Mesothelial cell of epicardium (in vitro differentiated cells): ENCODE measurements at regions not wholly inside any gene's neighbourhood (a gene's known extent, or its start where the extent isn't known, plus 50 kb on each side); places are given as distances from the start of the nearest gene placed in this dataset.

Source experiments
- DNase-seq, 2 experiments: peaks; one replicate each; pipeline ENCODE4 v3.0.0; 2021; ENCODE audit warnings: low spot score in 2 of 2; ENCODE audit not compliant: unreplicated experiment in 2 of 2
- H3K27ac Mint-ChIP-seq: 2 replicates; pipeline ENCODE4 v1.8.0; 2021; ENCODE audit warnings: mixed read lengths
- H3K27me3 Mint-ChIP-seq: 2 replicates; pipeline ENCODE4 v1.8.0; 2021; ENCODE audit warnings: low read depth, mixed read lengths
- H3K36me3 Mint-ChIP-seq: 2 replicates; pipeline ENCODE4 v1.8.0; 2021; ENCODE audit warnings: mixed read lengths
- H3K4me1 Mint-ChIP-seq: 2 replicates; pipeline ENCODE4 v1.8.0; 2021; ENCODE audit warnings: mixed read lengths
- H3K4me3 Mint-ChIP-seq: 2 replicates; pipeline ENCODE4 v1.8.0; 2021; ENCODE audit warnings: mild to moderate bottlenecking, moderate library complexity, mixed read lengths
- H3K9me3 Mint-ChIP-seq: 2 replicates; pipeline ENCODE4 v1.8.0; 2021; ENCODE audit warnings: mixed read lengths
- TF ChIP-seq, protein P1 (sequence below): fragments of 200-600 bp; sonication (generic); IDR thresholded peaks from one replicate; pipeline ENCODE4 v1.5.0; 2021; ENCODE audit warnings: antibody characterized with exemption; ENCODE audit not compliant: unreplicated experiment

DNA sequence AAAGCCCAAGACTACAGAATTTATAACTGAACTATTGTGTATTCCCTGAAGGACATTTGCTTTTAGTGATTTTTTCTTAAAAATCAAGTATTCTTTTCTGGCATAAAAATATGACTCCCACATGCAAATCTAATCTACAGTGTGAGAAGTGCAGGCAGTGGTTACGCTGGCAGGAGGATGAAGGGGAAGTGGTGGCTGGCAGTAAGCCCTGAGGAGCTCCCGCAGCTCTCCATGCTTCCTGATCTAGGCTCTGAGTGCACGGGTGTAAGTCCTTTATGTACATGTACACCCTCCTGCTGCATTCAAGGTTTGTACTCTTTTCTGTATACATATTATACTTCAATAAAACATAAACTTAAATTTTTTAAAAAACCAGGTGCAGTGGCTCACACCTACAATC lies 67.5 kb upstream of the PRDX6 start:
- Mint-ChIP-seq H3K36me3 (no peaks in the 10 kb centered on the region), H3K4me3 (no peak overlapping the region), H3K27ac (no peak overlapping the region), H3K27me3 (no peaks in the 10 kb centered on the region), H3K4me1 (no peaks in the 10 kb centered on the region), H3K9me3 (no peaks in the 10 kb centered on the region)
- TF ChIP-seq, protein P1, sequence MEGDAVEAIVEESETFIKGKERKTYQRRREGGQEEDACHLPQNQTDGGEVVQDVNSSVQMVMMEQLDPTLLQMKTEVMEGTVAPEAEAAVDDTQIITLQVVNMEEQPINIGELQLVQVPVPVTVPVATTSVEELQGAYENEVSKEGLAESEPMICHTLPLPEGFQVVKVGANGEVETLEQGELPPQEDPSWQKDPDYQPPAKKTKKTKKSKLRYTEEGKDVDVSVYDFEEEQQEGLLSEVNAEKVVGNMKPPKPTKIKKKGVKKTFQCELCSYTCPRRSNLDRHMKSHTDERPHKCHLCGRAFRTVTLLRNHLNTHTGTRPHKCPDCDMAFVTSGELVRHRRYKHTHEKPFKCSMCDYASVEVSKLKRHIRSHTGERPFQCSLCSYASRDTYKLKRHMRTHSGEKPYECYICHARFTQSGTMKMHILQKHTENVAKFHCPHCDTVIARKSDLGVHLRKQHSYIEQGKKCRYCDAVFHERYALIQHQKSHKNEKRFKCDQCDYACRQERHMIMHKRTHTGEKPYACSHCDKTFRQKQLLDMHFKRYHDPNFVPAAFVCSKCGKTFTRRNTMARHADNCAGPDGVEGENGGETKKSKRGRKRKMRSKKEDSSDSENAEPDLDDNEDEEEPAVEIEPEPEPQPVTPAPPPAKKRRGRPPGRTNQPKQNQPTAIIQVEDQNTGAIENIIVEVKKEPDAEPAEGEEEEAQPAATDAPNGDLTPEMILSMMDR, result no peak
- DNase-seq, result no peak

DNA sequence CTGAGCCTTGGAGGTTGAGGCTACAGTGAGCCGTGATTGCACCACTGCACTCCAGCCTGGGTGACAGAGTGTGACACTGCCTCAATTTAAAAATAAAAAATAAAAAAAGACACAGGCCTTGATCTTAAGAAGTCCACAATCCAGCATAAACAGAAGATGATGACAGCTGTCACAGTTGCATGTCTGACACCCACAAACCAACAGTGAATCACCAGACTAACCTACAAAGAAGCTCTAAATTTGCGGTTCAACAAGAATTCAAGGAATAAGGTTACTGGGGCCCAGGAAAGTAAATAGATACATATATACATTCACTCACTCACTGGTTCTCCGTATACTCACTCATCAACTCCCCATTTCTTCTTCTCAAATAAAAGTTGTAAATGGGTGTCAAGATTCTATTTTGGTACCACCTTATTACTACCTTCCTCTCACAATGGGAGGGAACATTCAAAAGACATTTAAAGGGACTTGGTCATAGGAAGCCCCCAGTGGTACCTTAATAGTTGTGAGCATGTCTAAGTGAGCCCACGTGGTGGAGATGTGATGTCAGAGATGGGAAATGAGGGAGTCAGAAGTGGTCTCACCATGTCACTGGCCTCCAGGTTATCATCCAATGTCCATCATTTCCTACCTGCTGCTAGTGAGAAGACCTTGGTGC lies 66.9 kb upstream of the PRDX6 start:
- H3K27me3 Mint-ChIP-seq, result no peaks in the 10 kb centered on the region
- no peaks in the 10 kb centered on the region for H3K9me3 Mint-ChIP-seq
- TF ChIP-seq, protein P1, result no peak
- no peaks in the 10 kb centered on the region for H3K36me3 Mint-ChIP-seq
- no peak overlapping the region for H3K27ac Mint-ChIP-seq
- no peak for DNase-seq
- H3K4me3 Mint-ChIP-seq, result no peak overlapping the region
- H3K4me1 Mint-ChIP-seq, result no peaks in the 10 kb centered on the region

DNA sequence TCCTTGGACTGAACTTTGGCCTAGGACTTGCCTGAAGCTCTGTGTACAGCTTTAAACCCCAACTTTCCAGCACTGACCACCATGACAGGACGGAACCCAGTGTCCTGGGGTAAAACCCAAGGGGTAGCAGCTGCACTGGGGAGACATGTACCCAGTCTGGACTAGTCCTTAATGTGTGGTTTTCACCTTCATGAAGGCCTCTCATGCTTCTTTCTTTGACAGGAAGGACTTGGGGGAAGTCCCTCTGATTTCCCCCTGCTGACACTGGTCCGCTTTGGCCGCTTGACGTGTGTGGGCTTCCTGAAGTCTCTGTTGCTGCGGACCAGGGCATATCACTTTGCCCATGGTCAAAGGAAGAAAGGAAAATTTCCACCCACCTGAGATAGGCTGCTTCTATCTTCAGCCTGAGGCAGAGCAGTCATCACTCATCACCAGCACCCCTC lies 66.3 kb upstream of the PRDX6 start:
- Mint-ChIP-seq H3K27ac (no peak overlapping the region), H3K9me3 (no peaks in the 10 kb centered on the region), H3K27me3 (no peaks in the 10 kb centered on the region), H3K36me3 (no peaks in the 10 kb centered on the region), H3K4me3 (no peak overlapping the region), H3K4me1 (no peaks in the 10 kb centered on the region)
- TF ChIP-seq, protein P1, result no peak
- no peak for DNase-seq

DNA sequence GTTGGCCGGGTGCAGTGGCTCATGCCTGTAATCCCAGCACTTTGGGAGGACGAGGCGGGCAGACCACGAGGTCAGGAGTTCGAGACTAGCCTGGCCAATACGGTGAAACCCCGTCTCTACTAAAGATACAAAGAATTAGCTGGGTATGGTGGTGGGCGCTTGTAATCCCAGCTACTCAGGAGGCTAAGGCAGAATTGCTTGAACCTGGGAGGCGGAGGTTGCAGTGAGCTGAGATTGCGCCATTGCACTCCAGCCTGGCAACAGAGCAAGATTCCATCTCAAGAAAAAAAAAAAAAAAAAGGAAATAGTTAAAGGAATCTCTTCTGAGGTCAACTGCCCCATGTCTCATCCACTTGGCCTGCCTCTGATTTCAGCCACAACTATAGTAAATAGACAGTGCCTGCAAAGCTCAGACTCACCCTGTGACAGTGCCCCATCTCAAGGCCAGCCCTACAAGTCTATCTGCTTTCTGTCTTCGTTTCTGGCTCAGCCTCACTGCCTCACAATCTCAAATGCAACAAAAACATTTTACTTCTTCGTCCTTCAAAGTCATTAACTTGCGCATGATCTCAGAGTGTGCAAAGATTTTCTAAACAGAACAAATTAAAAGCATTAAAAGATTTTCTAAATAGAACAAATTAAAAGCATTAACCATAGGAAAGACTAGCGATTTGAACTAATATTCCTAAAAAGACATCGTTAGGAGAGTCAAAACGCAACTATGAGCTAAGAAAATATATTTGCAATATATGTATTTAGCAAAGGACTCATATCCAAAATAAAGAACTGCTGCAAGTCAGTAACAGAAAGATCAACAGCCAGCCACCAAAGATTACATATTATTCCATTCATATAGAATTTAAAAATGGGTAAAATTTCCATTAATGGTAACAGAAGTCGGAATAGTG lies 65.0 kb upstream of the PRDX6 start:
- no peak for DNase-seq
- TF ChIP-seq, protein P1, result no peak

DNA sequence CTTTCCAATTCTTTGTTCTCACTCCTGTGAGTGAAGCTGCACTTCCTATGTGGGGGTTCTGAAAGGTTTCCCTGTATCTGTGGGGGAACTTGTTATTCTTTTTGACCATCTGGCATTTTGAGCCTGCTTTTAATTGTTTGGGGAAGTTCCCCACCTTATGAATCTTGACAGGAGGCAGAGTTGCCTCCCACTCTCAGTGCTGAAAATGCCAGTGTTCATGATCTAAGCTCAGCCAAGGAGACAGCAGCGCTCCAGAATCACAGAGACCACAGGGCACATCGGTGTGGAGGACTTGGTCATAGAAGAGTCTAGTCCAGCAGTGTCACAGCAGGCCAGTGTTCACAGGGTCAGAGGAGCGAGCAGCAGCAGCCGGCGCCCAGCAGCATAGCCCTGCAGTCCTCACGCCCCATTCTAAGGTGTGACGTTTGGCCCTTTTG lies 63.8 kb upstream of the PRDX6 start:
- Mint-ChIP-seq H3K4me1 (no peaks in the 10 kb centered on the region), H3K27me3 (no peaks in the 10 kb centered on the region), H3K9me3 (no peaks in the 10 kb centered on the region), H3K4me3 (no peak overlapping the region), H3K27ac (no peak overlapping the region), H3K36me3 (no peaks in the 10 kb centered on the region)
- TF ChIP-seq, protein P1, result no peak
- DNase-seq, result no peak

More for the DNA sequence above, 65.0 kb upstream of the PRDX6 start:
- Mint-ChIP-seq H3K27ac (no peak overlapping the region), H3K4me1 (no peaks in the 10 kb centered on the region), H3K4me3 (no peak overlapping the region), H3K9me3 (no peaks in the 10 kb centered on the region), H3K36me3 (no peaks in the 10 kb centered on the region), H3K27me3 (no peaks in the 10 kb centered on the region)
